Endothelial cell of umbilical vein (primary cell): ENCODE measurements at regions not wholly inside any gene's neighbourhood (a gene's known extent, or its start where the extent isn't known, plus 50 kb on each side); places are given as distances from the start of the nearest gene placed in this dataset.
"Not testable (repeated sequence)": the region's sequence is repeated elsewhere in the genome, so short reads cannot be mapped to it uniquely, and the experiment has no call there.

Experiments used
- BruUV-seq: library from RNA; stranded (reverse); fragments of 400-500 nt; replicated peaks from 2 replicates; lab custom pipeline; 2021; lab: Mats Ljungman, UMichigan
- CTCF ChIA-PET: fragments of 300-600, 350-600 bp; sonication (Branson Sonifier 250); formaldehyde crosslinking; loops from one replicate; lab custom pipeline; 2021; ENCODE audit warnings: antibody characterized with exemption, inconsistent platforms; lab: Charles Lee
- POLR2A ChIA-PET: fragments of 300-600, 350-600 bp; sonication (Branson Sonifier 250); formaldehyde crosslinking; loops from one replicate; lab custom pipeline; 2021; ENCODE audit warnings: antibody characterized with exemption, inconsistent platforms; lab: Charles Lee
- DNase-seq: peaks from one replicate; pipeline ENCODE4 v3.0.0-alpha.2; 2011; ENCODE audit warnings: low read depth, low spot score
- FAIRE-seq: peaks from 2 replicates; lab custom pipeline; 2011; peaks lifted over from hg19 to GRCh38; lab: Jason Lieb, UNC
- H2AFZ ChIP-seq: 2 replicates; pipeline ENCODE4 v1.6.0; 2012; ENCODE audit warnings: low read depth, low read length, control low read depth, inconsistent platforms
- H3K27ac ChIP-seq: 2 replicates; pipeline ENCODE4 v1.5.1; 2011; ENCODE audit warnings: low read depth, mild to moderate bottlenecking, control low read depth, low read length, moderate library complexity; ENCODE audit not compliant: insufficient read depth
- H3K27me3 ChIP-seq, 2 experiments: 2 replicates each; pipeline versions ENCODE4 v1.6.0 to v1.6.1; 2011; ENCODE audit warnings: low read length in 2 of 2, mixed read lengths in 1 of 2; ENCODE audit not compliant: control insufficient read depth in 2 of 2, insufficient read depth in 2 of 2
- H3K36me3 ChIP-seq, 2 experiments: 2 replicates in 1 of 2; 3 replicates in 1 of 2; pipeline ENCODE4 v1.5.1; 2011; ENCODE audit warnings: low read length in 2 of 2, mild to moderate bottlenecking in 1 of 2, moderate library complexity in 1 of 2; ENCODE audit not compliant: control insufficient read depth in 2 of 2, insufficient read depth in 2 of 2; ENCODE audit errors: extremely low read depth in 1 of 2
- H3K4me1 ChIP-seq: 3 replicates; pipeline ENCODE4 v1.5.1; 2011; ENCODE audit warnings: mild to moderate bottlenecking, low read length; ENCODE audit not compliant: control insufficient read depth, insufficient read depth; ENCODE audit errors: extremely low read depth
- H3K4me2 ChIP-seq: 2 replicates; pipeline ENCODE4 v1.6.1; 2011; ENCODE audit warnings: low read length, control low read depth, mixed read lengths; ENCODE audit not compliant: insufficient read depth
- H3K4me3 ChIP-seq, 3 experiments: fragments of 200-600 bp in 1 of 3; sonication (generic), shearing (Covaris generic) in 1 of 3; replicated peaks in 1 of 3; 2 replicates each; pipeline ENCODE4 v1.5.1; 2011 to 2016; ENCODE audit warnings: control low read depth in 3 of 3, low read length in 3 of 3, mild to moderate bottlenecking in 2 of 3, inconsistent platforms in 1 of 3, low read depth in 1 of 3, moderate library complexity in 1 of 3; ENCODE audit not compliant: insufficient read depth in 1 of 3
- H3K79me2 ChIP-seq: 2 replicates; pipeline ENCODE4 v1.6.0; 2012; ENCODE audit warnings: low read length, inconsistent platforms; ENCODE audit not compliant: control insufficient read depth, insufficient read depth
- H3K9ac ChIP-seq: replicated peaks from 2 replicates; pipeline ENCODE3; 2011; ENCODE audit warnings: low read length, control low read depth; ENCODE audit not compliant: insufficient read depth; ENCODE audit errors: extremely low read depth
- H3K9me1 ChIP-seq: replicated peaks from 3 replicates; pipeline ENCODE4 v1.6.0; 2011; ENCODE audit warnings: mild to moderate bottlenecking, low read length; ENCODE audit not compliant: control insufficient read depth, insufficient read depth; ENCODE audit errors: extremely low read depth
- H3K9me3 ChIP-seq: replicated peaks from 2 replicates; pipeline ENCODE4 v1.5.1; 2012; ENCODE audit warnings: low read length, inconsistent platforms; ENCODE audit not compliant: control insufficient read depth, insufficient read depth
- H4K20me1 ChIP-seq: replicated peaks from 2 replicates; pipeline ENCODE3; 2011; ENCODE audit warnings: mild to moderate bottlenecking, low read length; ENCODE audit not compliant: control insufficient read depth, insufficient read depth; ENCODE audit errors: extremely low read depth
- FOS ChIP-seq: IDR thresholded peaks from 2 replicates; pipeline ENCODE4 v1.6.1; 2011; ENCODE audit warnings: mild to moderate bottlenecking, low read length, moderate library complexity, borderline replicate concordance; ENCODE audit not compliant: insufficient read depth
- GATA2 ChIP-seq: IDR thresholded peaks from 2 replicates; pipeline ENCODE4 v1.7.0; 2011; ENCODE audit warnings: low read depth, mild to moderate bottlenecking, moderate library complexity, mixed read lengths, low read length; ENCODE audit not compliant: insufficient read length, insufficient read depth
- POLR2A ChIP-seq: IDR thresholded peaks from 2 replicates; pipeline ENCODE4 v1.6.1; 2012; ENCODE audit warnings: low read depth, mild to moderate bottlenecking, control low read depth, low read length
- POLR2AphosphoS5 ChIP-seq: IDR thresholded peaks from 2 replicates; pipeline ENCODE4 v1.6.1; 2012; ENCODE audit warnings: low read depth, mild to moderate bottlenecking, control low read depth, low read length, moderate library complexity; ENCODE audit not compliant: insufficient read depth
- dilution Hi-C: fragments of 300-500 bp; cut with MboI; formaldehyde crosslinking; loops from one replicate; pipeline ENCODE4 v1.15.0; 2019; ENCODE audit warnings: low sequenced_read_pairs; ENCODE audit not compliant: extremely low pct_ligation_motif_present
- intact Hi-C: fragments of 100-400 bp; cut with micrococcal nuclease; formaldehyde crosslinking; loops from one replicate; pipeline ENCODE4 v1.10.0; 2022
- TF ChIP-seq, protein P1 (sequence below), 2 donors: IDR thresholded peaks; 1 replicate in 1 of 2; 2 replicates in 1 of 2; pipeline ENCODE4 v1.5.1; 2011; ENCODE audit warnings: low read length in 2 of 2, mild to moderate bottlenecking in 2 of 2, moderate library complexity in 2 of 2, control low read depth in 1 of 2, inconsistent platforms in 1 of 2, low read depth in 1 of 2; ENCODE audit not compliant: insufficient read depth in 1 of 2; ENCODE audit errors: extremely low read depth in 1 of 2

DNA sequence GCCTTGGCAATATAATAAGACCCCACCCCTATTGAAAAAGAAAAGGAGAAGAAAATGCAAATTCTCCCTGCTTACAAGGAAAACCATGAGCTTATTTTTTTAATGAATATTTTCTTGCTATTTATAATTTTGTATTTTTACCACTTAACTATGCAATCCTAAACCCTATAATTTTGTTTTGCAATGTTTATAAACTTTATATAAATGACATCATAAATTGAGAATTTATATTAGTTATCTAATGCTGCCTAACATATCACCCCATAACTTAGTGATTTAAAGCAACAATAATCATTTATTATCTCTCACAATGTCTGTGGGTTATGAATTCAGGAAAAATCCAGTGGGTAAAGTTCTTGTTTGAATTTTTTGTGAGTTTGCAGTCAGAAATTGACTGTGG, 369.1 kb downstream of the TAF11L14 start:
- Histone ChIP-seq H3K4me3 (no peak overlapping the region), H4K20me1 (no peaks in the 10 kb centered on the region), H3K27me3 (no peaks in the 10 kb centered on the region), H3K9ac (no peak overlapping the region), H3K9me1 (no peaks in the 10 kb centered on the region), H2AFZ (no peak overlapping the region), H3K79me2 (no peaks in the 10 kb centered on the region), H3K4me2 (no peak overlapping the region), H3K4me1 (no peaks in the 10 kb centered on the region), H3K9me3 (no peaks in the 10 kb centered on the region), H3K36me3 (no peaks in the 10 kb centered on the region), H3K27ac (no peak overlapping the region)
- intact Hi-C loops (no loop called here), dilution Hi-C loops (no loop called here)
- BruUV-seq: no TSS peak
- no peak for FAIRE-seq
- POLR2A ChIA-PET: no interaction called here
- DNase-seq: no peak
- CTCF ChIA-PET: no interaction called here
- TF ChIP-seq, protein P1, sequence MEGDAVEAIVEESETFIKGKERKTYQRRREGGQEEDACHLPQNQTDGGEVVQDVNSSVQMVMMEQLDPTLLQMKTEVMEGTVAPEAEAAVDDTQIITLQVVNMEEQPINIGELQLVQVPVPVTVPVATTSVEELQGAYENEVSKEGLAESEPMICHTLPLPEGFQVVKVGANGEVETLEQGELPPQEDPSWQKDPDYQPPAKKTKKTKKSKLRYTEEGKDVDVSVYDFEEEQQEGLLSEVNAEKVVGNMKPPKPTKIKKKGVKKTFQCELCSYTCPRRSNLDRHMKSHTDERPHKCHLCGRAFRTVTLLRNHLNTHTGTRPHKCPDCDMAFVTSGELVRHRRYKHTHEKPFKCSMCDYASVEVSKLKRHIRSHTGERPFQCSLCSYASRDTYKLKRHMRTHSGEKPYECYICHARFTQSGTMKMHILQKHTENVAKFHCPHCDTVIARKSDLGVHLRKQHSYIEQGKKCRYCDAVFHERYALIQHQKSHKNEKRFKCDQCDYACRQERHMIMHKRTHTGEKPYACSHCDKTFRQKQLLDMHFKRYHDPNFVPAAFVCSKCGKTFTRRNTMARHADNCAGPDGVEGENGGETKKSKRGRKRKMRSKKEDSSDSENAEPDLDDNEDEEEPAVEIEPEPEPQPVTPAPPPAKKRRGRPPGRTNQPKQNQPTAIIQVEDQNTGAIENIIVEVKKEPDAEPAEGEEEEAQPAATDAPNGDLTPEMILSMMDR (IDR thresholded peaks at IDR 0.05; ENCODE audit: extremely low read depth in 1 of 2, insufficient read depth in 1 of 2, low read depth in 1 of 2, low read length in 2 of 2): no peak
- TF ChIP-seq POLR2A (no peak), GATA2 (no peak)

DNA sequence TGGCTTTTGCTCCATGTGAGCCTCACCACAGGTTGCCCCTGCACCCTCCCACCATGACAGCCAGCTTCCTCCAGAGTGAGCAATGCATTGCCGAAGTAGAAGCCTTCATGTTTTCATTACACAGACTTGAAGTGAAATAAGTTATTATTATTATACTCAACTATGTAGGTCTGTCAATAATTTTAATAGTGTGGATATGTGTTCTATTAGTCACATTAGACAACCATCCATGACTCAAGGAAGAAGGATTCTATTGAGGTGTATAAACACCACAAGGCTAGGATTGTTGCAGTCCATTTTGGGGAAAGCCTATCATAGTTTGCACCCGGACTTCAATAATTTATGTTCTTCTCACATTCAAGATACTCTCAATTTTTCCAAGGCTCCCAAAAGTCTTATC, 369.5 kb downstream of the TAF11L14 start:
- intact Hi-C loops: no loop called here
- CTCF ChIA-PET: no interaction called here
- no peak for TF ChIP-seq FOS
- TF ChIP-seq POLR2AphosphoS5: no peak
- TF ChIP-seq, protein P1 (IDR thresholded peaks at IDR 0.05; ENCODE audit: extremely low read depth in 1 of 2, insufficient read depth in 1 of 2, low read depth in 1 of 2, low read length in 2 of 2): no peak
- TF ChIP-seq GATA2: no peak
- no peak for TF ChIP-seq POLR2A

DNA sequence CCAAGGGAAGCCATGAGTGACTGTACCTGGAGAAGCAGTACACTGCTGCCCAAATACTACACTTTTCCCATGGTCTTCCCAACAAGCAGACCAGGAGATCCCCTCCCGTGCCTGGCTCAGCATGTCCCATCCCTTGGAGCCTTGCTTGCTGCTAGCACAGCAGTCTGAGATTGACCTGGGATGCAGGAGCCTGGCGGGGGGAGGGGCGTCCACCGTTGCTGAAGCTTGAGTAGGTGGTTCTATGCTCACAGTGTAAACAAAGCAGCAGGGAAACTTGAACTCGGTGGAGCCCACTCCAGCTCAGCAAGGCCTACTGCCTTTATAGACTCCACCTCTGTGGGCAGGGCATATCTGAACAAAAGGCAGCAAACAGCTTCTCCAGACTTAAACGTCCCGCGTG, 372.0 kb downstream of the TAF11L14 start:
- POLR2A ChIA-PET, H3K27me3 ChIP-seq, H3K9ac ChIP-seq, dilution Hi-C loops, H3K9me1 ChIP-seq, H3K4me3 ChIP-seq, H3K4me1 ChIP-seq, BruUV-seq, FAIRE-seq, H3K27ac ChIP-seq, H3K9me3 ChIP-seq, H3K36me3 ChIP-seq, H4K20me1 ChIP-seq, intact Hi-C loops, H3K4me2 ChIP-seq, H2AFZ ChIP-seq, DNase-seq, H3K79me2 ChIP-seq: not testable (repeated sequence)
- CTCF ChIA-PET: interaction anchor here (1.7 kb wide), 1 partner anchor 16 kb away, joined by 4 read pairs; no protein-coding TSS in a partner anchor

More for the DNA sequence above, 369.5 kb downstream of the TAF11L14 start:
- Histone ChIP-seq H3K27me3 (no peaks in the 10 kb centered on the region), H3K27ac (no peak overlapping the region), H2AFZ (no peak overlapping the region), H3K4me3 (no peak overlapping the region), H3K4me1 (no peaks in the 10 kb centered on the region), H4K20me1 (no peaks in the 10 kb centered on the region), H3K79me2 (no peaks in the 10 kb centered on the region), H3K36me3 (no peaks in the 10 kb centered on the region), H3K9me3 (no peaks in the 10 kb centered on the region), H3K4me2 (no peak overlapping the region), H3K9ac (no peak overlapping the region), H3K9me1 (no peaks in the 10 kb centered on the region)
- no peak for FAIRE-seq
- dilution Hi-C loops: no loop called here
- no TSS peak for BruUV-seq
- no peak for DNase-seq
- POLR2A ChIA-PET: no interaction called here
